HuH-7 (cell line): ENCODE measurements at regions not wholly inside any gene's neighbourhood (a gene's known extent, or its start where the extent isn't known, plus 50 kb on each side); places are given as distances from the start of the nearest gene placed in this dataset.

Experiments
- DNase-seq: peaks from one replicate; pipeline ENCODE4 v3.0.0; 2011; ENCODE audit warnings: low spot score

DNA sequence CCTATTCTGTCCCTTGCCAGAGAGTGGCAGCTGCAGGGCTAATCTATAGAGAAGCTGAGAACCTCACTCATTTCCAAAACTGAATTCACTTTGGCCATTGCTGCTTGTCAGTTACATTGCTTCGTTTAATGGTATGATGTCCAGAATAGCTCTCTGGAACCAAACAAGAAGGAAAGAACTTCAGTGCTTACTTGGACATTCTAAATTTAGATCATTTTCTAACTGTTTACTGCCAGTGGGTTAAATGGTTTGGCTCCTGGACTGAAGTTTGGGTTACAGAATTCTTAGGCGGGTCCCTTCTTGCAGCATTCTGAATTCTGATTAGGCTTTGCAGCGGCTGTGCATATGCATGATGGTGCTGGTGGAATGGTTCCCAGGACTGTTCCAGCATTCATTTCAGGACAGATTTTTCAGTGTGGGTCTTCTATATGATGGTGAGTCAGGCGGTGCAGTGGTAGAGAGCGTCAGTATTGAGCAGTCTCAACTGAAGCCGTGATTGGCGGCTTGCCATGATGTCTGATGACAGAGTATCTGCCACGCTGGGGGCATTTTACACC, 148.7 kb downstream of the DYRK2 start:
- no peak for DNase-seq

DNA sequence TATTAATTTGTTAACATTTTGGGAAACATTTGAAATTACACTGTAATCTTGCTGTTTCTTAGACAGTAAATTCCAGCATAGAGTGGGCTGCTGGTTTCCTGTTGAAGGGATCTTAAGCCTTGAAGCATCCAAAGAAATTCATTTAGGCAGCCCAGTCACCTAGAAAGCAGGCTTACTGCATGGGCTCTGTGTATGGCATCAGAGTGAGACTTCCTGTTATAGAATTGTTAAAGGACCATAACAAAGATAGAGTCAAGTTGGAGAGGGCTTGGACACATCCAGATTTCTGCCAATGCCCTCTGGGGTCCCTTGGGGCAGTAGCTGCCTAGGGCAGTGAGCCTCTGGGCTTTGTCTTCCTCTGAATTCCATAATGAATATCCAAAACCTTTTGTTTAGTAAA, 149.2 kb downstream of the DYRK2 start:
- DNase-seq = no peak

DNA sequence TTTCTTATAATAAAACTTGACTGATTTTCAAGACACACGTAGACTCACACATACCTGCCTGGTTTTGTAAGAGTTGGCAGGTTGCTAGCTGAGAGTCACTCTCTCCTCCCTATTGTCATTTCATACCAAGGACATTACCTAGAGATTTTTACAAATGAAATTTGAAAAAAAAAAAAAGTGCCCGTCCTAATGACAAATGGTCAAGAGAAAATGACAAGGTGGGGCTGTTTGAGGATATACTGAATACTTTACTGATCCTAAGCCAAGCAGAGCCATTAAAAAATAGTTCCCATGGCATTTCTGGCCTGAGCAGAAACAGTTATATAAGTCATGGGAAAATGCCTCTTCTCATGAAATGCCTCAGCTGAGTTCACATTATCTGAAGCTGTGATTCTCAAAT, 150.2 kb downstream of the DYRK2 start:
- no peak for DNase-seq

DNA sequence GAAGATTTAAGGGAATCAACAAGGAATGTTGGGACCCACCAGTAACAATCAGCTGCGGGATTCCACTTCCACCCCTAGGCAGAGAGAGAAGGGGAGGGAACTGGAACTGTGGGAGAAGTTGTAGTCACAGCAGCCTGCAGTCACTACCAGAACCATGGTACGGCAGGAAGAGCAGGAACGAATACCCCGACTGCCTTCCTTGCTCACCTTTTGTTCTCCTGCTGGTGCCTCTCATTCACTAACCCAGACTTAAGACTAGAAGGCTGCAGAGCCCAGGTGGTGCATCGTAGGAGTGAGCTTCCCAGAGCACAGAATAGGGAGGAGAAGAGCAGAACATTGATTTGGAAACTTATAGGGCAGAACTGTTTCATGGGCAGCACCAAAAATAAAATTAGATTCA, 154.2 kb downstream of the DYRK2 start:
- DNase-seq = no peak

DNA sequence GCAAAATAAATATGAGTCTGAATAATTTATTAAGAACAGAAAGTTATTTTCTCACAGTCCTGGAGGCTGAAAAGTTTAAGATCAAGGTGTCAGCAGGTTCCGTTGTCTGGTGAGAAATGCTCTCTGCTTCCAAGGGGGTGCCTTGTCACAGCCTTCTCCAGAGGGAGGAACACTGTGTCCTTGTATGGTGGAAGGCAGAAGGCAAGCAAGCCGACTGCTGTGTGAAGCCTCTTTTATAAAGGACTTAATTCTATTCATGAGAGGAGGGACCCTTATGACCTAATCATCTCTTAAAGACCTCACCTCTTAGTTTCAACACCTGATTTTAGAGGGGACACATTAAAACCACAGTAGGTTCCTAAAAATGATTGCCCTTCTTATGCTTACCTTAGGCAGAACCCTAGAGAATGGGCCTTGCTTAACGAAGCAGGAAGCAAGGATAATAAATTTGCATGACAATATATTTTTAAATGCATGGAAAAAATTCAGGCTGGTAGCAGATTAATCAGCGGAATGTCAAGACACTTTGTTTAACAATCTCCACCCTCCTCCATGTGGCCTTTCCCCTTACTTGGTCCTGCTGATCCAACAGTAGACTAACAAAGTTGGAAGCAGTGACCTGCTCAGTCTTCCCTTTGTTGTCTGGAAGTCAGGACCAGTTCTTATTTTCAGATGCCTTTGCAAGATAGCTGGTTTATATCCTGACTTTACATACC, 154.9 kb downstream of the DYRK2 start:
- DNase-seq = no peak

DNA sequence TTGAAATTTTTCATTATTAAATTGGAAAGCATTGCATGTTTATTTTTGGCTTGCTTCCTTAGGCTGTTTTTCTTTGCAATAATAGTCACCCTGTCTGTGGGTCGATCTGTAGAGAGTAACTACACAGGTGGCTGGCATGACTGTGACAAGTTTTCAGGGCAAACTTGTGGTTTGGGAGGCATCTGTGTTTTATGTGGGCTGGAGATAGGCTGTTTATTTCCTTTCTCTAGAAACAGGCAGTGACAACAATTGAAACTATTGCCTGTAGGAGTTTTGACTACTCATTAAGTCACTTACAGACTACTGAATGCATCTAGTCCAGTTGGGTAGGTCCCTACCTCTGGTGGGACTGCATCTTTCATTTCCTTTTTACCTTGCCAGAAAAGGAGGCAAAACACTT, 155.6 kb downstream of the DYRK2 start:
- no peak for DNase-seq

DNA sequence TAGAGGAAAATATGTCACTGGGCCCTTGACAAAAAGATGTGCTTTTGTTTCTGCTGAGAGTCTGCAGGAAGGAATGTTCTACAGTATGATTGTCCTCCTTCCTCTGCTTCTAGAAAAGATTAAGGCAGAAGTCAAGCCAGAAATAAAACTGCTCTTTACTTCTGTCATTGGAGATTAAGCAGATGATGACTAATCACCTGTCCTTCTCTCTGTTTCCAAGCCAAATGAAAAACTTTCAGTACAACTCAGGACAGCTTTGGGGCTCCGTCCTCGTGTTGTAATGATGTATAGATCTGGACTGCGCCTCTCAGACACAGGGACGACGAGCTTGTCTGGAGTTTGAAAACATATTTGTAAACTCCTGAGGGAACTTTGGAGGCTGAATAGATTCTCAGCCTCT, 159.3 kb downstream of the DYRK2 start:
- no peak for DNase-seq

DNA sequence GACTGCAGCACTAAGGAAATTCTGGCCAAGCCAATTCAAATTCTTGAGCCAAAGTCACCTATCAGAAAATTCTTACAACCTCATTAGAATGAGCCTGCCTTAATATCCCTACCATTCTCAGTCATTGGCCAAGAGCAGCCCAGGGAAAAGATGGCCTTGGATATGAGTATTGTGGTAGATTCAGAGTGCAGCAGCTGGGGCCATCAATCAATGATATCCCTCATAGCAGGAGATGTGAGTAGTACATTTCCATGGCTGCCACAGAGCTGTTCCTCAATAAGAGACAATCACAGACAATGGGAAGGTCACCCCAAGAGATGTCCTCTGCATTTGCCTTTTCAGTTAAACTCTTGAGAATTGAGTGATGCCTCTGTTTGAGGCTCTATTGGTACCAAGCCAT, 161.6 kb downstream of the DYRK2 start:
- DNase-seq = no peak

DNA sequence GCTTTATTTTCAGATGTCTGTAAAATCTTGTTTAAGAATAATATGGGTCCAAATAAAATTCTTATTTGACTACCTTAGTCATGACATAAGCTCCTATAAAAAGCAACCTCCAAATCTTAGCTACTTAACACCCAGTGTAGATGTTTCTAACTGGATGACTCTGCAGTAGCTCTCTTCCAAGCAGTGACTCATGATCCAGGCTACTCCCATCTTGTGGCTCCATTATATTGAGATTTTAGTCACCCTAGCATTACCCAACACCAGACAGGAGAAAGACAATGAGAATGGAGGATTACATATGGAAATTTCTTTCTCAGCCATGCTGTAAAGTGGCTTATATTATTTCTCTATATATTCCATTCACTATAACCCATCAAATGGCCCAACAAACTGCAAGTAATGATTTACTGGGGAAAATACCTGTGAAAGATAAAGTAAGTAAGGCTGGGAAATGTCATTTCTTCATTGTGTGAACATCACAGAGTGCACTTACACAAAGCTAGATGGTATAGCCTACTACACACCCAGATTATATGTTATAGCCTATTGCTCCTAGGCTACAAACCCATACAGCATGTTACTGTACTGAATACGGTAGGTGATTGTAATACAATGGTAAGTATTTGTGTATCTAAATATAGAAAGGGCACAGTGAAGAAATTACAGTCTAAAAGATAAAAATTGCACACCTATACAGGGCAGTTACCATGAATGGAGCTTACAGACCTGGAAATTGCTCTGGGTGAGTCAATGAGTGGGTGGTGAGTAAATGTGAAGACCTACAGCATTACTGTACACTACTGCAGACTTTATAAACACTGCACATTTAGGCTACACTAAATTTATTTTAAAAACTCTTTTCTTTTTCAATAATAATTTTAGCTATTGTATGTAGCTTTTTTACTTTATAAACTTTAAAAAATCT, 163.2 kb downstream of the DYRK2 start:
- DNase-seq = no peak

DNA sequence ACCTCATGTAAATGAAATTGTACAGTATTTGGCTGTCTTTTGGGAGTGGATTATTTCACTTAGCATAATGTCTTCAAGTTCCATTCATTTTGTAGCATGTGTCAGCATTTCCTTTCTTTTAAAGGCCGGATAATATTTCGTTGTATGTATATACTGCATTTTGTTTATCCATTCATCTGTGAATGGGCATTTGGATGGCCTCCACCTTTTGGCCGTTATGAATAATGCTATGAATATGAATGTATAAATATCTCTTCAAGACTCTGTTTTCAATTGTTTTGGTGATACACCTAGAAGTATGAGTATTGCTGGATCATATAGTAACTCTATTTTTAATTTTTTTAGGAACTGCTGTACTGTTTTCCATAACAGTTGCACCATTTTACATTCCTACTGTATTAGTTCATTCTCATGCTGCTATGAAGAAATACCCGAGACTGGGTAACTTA, 164.9 kb downstream of the DYRK2 start:
- no peak for DNase-seq

DNA sequence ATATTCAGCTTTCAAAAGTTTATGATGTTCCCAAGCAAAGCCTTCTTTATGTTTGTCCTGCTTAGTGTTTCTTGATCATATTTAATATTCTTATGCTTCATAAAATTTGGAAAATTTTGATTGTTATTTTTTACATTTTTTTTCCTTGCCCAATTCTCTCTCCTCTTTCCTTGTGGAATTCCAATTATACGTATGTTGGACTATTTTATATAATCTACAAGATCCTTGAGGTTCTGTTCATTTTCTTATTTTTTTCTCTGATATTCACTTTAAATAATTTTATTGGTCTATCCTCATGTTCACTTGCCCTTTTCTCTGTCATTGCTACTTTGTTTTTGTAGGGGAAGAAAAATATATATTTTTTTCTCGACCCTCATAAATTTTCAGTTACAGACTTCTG, 167.7 kb downstream of the DYRK2 start:
- DNase-seq = no peak

DNA sequence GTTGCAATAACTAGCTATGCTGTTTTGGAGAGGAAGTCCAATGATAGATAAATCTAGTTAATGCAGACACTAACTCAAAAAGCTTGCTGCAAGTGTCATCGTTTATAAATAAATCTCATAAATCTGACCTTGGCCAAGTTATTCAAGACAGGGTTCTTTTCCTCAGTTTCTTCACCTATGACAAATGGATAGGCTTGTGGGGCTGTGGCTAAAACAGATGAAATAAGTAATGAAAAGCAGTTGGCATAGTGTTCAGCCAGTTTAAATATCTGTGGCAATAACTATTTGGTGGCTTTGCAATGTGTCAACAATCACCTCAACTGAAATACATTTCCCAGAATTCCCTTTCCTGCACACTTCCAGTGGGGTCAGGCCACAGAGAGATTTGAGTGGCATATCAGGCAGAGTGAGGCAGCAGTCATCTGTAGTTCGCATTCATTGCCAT, 169.9 kb downstream of the DYRK2 start:
- DNase-seq = no peak

DNA sequence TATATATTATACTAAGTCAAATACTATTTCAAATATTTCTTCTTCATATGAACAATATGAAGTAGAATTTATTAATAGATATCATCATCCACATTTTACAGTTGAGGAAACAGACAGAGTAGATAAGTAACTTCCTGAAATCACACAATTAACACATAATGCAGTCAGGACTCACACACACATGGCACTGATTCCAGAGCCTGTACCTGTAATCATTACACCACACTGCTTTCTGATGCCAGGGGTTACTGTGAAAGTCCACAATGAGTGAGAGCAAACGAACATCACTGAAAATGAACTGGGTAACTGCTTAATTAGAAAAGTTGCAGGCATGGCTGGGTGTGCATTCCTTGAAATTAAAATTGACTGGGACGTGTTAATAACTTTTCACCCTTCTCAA, 169.3 kb upstream of the IFNG-AS1 start:
- DNase-seq = no peak

DNA sequence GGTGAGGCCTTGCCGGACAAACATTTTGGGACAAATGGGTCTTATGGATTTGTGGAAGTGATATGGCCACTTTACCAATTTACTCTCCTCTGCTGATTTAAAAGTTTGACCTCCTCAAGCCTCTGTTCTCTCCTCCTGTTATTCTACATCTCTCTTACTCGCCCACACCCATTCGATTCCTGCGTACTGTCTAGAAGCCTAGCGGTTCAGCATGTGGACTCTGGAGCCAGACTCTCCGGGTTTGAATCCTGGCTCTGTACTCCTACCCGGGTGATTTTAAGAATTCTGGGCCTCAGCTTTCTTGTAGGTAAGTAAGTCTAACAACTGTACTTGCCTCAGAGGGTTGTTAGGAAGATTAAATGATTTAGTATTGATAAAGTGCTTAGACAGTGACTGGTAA, 168.6 kb upstream of the IFNG-AS1 start:
- no peak for DNase-seq

DNA sequence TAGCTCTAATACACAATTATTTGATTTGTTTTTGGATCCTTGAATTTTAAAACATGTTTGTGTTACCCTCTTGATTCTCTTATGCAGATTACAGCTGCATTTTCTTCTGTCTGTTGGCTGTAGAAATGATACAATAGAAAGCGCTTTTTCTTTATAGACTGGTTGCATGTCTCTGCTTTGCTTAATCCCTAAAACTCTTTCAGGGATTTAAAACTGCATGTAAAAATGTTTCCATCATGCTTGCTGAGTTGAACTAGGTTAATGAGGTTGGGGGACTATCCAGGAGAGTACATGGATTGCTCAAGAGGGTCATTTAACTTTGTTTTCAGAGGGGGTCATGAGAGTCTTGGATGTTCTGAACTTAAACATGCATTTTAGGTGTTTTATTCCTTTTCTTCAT, 166.4 kb upstream of the IFNG-AS1 start:
- DNase-seq = no peak

DNA sequence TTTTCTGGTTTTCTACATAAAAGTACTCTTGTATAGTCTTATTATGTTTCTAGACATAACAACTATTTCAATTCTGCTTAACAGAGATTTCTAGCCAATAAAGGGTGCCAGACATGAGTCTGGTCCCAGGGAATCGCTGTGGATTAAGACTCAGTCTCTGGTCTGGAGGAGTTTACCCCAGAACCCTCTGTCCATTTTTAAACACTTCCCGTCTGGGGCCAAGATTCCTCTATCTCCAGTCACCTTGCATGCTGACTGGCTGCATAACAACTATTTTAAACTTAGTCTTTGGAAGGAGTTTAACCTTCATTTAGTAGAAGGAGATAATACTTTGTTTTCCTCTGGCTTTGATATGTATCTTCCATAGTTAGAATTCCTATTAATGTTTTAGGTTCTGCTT, 163.1 kb upstream of the IFNG-AS1 start:
- DNase-seq = no peak

DNA sequence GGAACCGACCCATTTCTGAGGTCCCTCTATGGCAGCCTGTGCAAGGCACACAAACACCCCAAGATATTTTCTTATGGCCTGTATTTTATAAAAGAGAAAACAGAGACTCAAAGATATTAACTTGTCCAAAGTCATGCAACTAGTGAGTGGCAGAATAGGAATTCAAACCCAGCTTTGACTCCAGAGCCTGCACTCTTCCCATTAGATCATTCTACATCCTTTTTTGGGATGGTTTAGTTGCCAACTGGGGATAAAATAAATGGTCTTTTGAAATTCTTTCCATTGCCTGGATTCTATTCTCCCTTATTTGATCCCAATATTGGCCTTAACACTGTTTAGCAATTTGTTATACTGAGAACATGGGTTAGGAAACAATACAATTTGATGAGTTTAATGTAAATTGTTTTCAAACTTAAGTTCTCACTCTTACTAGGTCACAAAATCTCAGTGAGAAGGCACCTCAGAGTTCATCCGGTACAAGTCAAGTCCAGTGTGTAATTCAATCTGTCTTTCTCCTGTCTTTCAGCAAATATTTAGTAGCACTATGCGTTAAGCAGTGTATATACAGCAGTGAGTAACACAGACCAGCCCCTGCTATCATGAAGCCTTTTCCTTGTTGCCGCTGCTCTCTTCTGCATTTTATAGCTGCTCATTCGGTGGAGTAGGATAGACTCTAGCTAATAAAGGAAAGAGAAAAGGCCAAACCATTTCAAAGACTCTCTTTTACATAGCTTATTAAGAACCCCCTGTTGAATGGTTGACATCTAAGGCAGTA, 162.1 kb upstream of the IFNG-AS1 start:
- no peak for DNase-seq

DNA sequence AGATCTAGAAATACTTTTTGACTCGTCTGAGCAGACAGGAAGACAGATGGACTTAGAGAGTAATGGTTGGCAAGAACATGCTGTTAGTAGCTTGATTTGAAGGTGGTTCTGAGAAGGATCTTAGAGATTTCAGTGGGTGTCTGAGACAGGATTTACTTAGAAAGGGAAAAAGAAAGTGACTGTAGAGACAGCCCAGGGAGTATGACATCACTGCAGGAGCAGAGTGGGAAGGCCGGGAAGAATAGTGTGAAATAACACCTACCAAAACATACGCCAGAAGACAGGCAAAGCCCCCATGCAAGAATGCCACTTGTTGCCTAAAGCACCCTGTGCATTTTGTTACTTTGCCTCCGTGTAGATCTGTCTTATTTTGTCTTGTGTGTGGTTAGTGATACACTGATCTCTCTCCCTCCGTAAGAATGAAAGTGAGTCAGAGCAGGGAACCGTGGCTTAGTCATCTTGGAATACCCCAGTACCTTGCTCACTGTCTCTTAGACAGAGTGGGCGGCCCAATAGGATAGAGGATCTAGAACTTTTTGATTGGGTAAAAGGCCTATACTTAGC, 161.3 kb upstream of the IFNG-AS1 start:
- no peak for DNase-seq

DNA sequence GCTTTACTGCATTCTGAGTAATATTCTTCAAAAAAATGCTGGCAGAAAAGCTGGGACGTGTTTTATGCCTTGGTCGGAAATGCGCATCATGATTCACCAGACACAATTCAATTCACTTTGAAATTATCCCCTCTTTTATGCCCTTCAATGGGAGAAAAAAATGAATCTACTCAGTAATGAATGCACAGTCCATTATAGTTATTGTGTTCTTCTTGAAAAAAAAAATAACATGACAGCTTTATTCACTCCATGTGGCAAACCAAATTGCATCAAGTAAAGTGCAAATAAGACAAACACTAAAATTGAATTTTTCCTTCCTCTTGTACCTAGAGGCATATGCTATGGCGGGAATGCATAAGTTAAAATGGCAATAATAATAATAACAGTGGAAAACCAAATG, 159.4 kb upstream of the IFNG-AS1 start:
- no peak for DNase-seq

DNA sequence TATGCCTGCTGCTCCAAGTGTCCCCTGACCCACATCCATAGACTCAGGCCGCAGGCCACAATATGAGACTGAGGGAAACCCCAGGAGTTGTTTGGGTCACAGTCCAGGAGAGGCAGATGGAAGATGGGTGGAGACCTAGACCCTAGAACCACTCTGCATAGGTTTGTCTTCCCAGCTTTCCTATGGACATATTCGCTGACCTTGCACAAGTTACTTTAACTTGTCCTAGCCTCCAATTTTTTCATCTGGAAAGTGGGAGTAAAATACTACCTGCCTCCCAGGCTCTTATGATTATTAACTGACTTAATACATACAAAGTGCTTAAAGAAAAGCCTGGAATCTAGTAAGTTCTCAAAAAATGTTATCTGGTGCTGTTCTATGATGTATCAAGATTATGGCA, 157.1 kb upstream of the IFNG-AS1 start:
- no peak for DNase-seq

DNA sequence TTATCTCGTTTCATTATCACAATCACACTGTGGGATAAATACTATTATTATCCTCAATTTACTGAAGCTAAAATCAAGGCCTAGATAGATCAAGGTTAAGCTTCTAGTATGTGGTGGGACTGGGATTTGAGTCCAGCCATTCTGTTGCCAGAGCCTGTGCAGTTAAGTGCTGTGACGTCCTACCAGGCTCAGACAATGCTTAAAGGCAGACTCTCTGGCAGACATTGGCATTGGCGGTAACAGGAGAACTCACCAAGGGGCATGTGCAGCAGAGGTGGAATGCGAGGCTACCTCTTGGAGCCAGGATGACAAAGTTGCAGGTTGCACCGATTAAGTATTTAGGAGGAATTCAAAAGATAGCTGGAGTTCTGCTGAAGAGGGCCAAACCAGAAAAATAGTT, 155.6 kb upstream of the IFNG-AS1 start:
- DNase-seq = no peak

DNA sequence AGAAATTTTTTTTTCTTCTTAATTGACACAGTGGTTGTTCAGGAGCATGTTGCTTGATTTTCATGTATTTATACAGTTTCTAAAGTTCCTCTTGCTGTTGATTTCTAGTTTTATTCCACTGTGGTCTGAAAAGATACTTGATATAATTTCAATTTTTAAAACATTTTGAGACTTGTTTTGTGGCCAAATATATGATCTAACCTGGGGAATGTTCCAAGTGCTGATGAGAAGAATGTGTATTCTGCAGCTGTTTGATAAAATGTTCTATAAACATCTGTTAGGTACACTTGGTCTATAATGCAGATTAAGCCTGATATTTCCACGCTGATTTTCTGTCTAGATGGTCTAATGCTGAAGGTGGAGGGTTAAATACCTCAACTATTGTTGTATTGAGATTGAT, 151.4 kb upstream of the IFNG-AS1 start:
- no peak for DNase-seq
